ENCODE measurements at regions not wholly inside any gene's neighbourhood (a gene's known extent, or its start where the extent isn't known, plus 50 kb on each side); places are given as distances from the start of the nearest gene placed in this dataset.

DNA sequence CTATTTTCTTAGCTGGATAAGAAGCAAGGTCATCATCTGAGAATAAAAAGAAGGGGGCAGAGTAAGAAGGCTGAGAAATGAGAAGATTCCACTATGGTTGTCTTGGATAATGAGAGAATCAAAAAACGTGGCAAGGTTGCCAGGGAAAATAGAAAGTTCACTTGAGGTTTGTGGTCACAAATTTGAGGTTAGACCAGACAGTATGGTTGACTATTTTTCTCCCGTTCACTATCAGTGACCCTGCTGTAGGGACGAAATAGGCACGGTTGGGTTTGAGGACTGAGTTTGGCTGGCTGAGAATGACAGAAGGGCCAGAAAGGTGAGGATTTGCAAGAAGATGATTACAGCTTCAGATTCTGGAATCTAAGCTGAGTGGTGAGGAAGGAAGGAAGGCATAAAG is 266.0 kb upstream of the ZNF462 start:
- TF ChIP-seq, protein P1, sequence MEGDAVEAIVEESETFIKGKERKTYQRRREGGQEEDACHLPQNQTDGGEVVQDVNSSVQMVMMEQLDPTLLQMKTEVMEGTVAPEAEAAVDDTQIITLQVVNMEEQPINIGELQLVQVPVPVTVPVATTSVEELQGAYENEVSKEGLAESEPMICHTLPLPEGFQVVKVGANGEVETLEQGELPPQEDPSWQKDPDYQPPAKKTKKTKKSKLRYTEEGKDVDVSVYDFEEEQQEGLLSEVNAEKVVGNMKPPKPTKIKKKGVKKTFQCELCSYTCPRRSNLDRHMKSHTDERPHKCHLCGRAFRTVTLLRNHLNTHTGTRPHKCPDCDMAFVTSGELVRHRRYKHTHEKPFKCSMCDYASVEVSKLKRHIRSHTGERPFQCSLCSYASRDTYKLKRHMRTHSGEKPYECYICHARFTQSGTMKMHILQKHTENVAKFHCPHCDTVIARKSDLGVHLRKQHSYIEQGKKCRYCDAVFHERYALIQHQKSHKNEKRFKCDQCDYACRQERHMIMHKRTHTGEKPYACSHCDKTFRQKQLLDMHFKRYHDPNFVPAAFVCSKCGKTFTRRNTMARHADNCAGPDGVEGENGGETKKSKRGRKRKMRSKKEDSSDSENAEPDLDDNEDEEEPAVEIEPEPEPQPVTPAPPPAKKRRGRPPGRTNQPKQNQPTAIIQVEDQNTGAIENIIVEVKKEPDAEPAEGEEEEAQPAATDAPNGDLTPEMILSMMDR (IDR thresholded peaks at IDR 0.05; ENCODE audit: poor library complexity), result no peak
- TF ChIP-seq EZH2 (IDR thresholded peaks at IDR 0.05; ENCODE audit: borderline replicate concordance), result no peak

Data from hepatocyte (in vitro differentiated cells).